COR-L47 (cell line): ENCODE measurements at regions not wholly inside any gene's neighbourhood (a gene's known extent, or its start where the extent isn't known, plus 50 kb on each side); places are given as distances from the start of the nearest gene placed in this dataset.
"Not testable (repeated sequence)": the region's sequence is repeated elsewhere in the genome, so short reads cannot be mapped to it uniquely, and the experiment has no call there.

Experiments
- DNase-seq: peaks from one replicate; lab custom pipeline; 2025; lab: John Stamatoyannopoulos, UW

- DNase-seq: no peak
These were observed 90.6 kb upstream of the LHX1 start for GRCh38 chr17:36846410-36847292.

GRCh38 chr17:36848008-36848902 is 89.0 kb upstream of the LHX1 start:
- no peak for DNase-seq

GRCh38 chr17:36849020-36849419 is 88.3 kb upstream of the LHX1 start:
- not testable (repeated sequence) for DNase-seq

- no peak for DNase-seq
These were observed 87.4 kb upstream of the LHX1 start for GRCh38 chr17:36849871-36850348.

- DNase-seq: no peak
These were observed 86.5 kb upstream of the LHX1 start for GRCh38 chr17:36850790-36851189.

- no peak for DNase-seq
These were observed 86.0 kb upstream of the LHX1 start for GRCh38 chr17:36851250-36851649.

- DNase-seq: not testable (repeated sequence)
These were observed 84.8 kb upstream of the LHX1 start for GRCh38 chr17:36852478-36852877.

- no peak for DNase-seq
These were observed 82.3 kb upstream of the LHX1 start for GRCh38 chr17:36854982-36855381.

- DNase-seq: no peak
These were observed 81.8 kb upstream of the LHX1 start for GRCh38 chr17:36855459-36855858.

GRCh38 chr17:36856222-36856621 is 81.1 kb upstream of the LHX1 start:
- DNase-seq: no peak

GRCh38 chr17:36856903-36857381 is 80.3 kb upstream of the LHX1 start:
- no peak for DNase-seq

- DNase-seq: no peak
These were observed 79.6 kb upstream of the LHX1 start for GRCh38 chr17:36857698-36858097.

- no peak for DNase-seq
These were observed 78.9 kb upstream of the LHX1 start for GRCh38 chr17:36858119-36859002.

GRCh38 chr17:36859003-36859300 is 78.3 kb upstream of the LHX1 start:
- no peak for DNase-seq

- no peak for DNase-seq
These were observed 77.6 kb upstream of the LHX1 start for GRCh38 chr17:36859706-36860105.

GRCh38 chr17:36861531-36861930 is 75.7 kb upstream of the LHX1 start:
- no peak for DNase-seq

GRCh38 chr17:36862116-36862920 is 75.0 kb upstream of the LHX1 start:
- no peak for DNase-seq

GRCh38 chr17:36863131-36863530 is 74.1 kb upstream of the LHX1 start:
- DNase-seq: no peak

- DNase-seq: no peak
These were observed 73.3 kb upstream of the LHX1 start for GRCh38 chr17:36863676-36864612.
